SH-SY5Y (cell line): ENCODE measurements at regions not wholly inside any gene's neighbourhood (a gene's known extent, or its start where the extent isn't known, plus 50 kb on each side); places are given as distances from the start of the nearest gene placed in this dataset.

ENCODE experiments used
- GATA2 ChIP-seq: IDR thresholded peaks from 2 replicates; pipeline ENCODE4 v1.6.1; 2011; ENCODE audit warnings: mild to moderate bottlenecking, low read depth, low read length
- GATA3 ChIP-seq: IDR thresholded peaks from 2 replicates; pipeline ENCODE4 v1.6.1; 2011; ENCODE audit warnings: low read depth, mild to moderate bottlenecking, low read length, moderate library complexity

DNA sequence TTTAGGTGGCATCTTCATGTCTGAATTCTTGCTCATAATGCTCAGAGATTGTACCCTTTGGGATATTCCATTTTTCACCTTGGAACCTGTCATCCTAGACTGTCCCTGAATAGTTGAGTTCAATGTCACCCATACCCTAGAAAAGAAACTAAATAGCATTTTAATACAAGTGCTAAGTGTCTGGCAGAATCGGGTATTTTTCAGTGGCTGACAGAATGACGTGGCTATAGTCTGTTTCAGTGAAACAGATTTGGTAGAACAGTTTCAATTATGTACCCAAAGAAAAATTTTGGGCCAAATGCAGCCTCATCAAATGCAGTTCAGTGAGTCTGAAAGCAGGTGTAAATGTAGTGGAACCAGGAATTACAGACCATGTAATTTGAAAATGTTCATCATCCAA, 1041.2 kb downstream of the DTWD2 start:
- TF ChIP-seq GATA2: no peak
- TF ChIP-seq GATA3: no peak
